WTC11 (cell line): ENCODE measurements at regions not wholly inside any gene's neighbourhood (a gene's known extent, or its start where the extent isn't known, plus 50 kb on each side); places are given as distances from the start of the nearest gene placed in this dataset.

Experiments
- AR ChIP-seq: fragments of 250-450 bp; sonication (Bioruptor Pico); IDR thresholded peaks from 2 replicates; pipeline ENCODE4 v1.9.0; 2021; ENCODE audit warnings: mild to moderate bottlenecking
- CREM ChIP-seq: sonication (generic); formaldehyde crosslinking; IDR thresholded peaks from 2 replicates; pipeline ENCODE4 v1.8.1; 2022; ENCODE audit warnings: mild to moderate bottlenecking, missing genetic modification reagents, moderate library complexity
- JUN ChIP-seq: sonication (generic); formaldehyde crosslinking; IDR thresholded peaks from 2 replicates; pipeline ENCODE4 v1.8.0; 2023; ENCODE audit warnings: mild to moderate bottlenecking, missing genetic modification reagents
- NFYB ChIP-seq: sonication (generic); formaldehyde crosslinking; conservative IDR thresholded peaks from 2 replicates; pipeline ENCODE4 v1.8.0; 2022; ENCODE audit warnings: low read depth, missing genetic modification reagents

DNA sequence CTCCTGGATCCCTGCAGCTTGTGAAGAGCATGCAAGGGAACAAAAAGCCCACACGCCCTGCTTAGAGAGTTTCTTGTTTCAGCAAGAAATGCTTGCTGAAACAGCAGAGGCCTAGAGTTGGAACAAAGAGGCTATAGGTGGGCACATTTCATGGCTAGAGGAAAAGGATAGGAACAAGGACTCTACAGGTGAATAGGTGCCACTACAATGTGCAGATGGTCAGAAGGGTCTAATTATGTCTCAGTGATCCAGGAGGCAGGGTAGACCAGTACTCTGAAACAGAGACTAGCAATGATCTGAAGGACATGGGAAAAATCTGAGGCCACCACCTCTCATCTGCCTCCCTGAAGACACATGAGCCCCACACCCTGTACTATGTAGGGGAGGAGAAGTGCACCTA is 609.0 kb downstream of the REEP3 start:
- no peak for TF ChIP-seq NFYB (CRISPR knock-in tag)
- TF ChIP-seq AR (CRISPR knock-in tag) = no peak
- TF ChIP-seq CREM (CRISPR knock-in tag) = no peak
- no peak for TF ChIP-seq JUN (CRISPR knock-in tag)
